Skeletal muscle cell (primary cell): ENCODE measurements at regions not wholly inside any gene's neighbourhood (a gene's known extent, or its start where the extent isn't known, plus 50 kb on each side); places are given as distances from the start of the nearest gene placed in this dataset.
"Not testable (repeated sequence)": the region's sequence is repeated elsewhere in the genome, so short reads cannot be mapped to it uniquely, and the experiment has no call there.

Experiments
- DNase-seq: peaks from one replicate; pipeline ENCODE4 v3.0.0-alpha.2; 2010; ENCODE audit warnings: low read depth
- H3K4me3 ChIP-seq: 2 replicates; pipeline ENCODE4 v1.5.1; 2011; ENCODE audit warnings: low read depth, mild to moderate bottlenecking, control low read depth, low read length, moderate library complexity

- no peak for DNase-seq
- H3K4me3 ChIP-seq = no peak overlapping the region
Measured at GRCh38 chr5:18457255-18457654, 823.0 kb downstream of the TAF11L14 start.

DNA sequence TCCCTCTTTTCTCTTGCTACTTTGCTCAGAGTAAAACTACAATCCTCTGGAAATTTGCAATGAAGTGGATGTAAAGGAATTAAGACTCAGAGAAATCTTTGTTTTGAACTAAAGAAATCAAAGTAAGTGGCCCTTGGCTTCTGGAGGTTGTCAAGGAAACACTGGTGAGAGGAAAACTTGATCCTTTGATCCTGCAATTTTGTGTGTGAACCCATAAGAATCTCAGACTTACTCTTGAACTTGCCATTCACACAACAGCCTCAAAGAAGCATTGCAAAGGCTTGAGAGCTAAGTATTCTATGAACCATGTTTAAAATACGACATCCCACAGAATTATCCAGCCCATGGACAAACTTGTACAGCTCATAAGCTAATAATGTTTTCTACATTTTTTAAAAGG, 827.5 kb downstream of the TAF11L14 start:
- DNase-seq = no peak
- H3K4me3 ChIP-seq = no peak overlapping the region

DNA sequence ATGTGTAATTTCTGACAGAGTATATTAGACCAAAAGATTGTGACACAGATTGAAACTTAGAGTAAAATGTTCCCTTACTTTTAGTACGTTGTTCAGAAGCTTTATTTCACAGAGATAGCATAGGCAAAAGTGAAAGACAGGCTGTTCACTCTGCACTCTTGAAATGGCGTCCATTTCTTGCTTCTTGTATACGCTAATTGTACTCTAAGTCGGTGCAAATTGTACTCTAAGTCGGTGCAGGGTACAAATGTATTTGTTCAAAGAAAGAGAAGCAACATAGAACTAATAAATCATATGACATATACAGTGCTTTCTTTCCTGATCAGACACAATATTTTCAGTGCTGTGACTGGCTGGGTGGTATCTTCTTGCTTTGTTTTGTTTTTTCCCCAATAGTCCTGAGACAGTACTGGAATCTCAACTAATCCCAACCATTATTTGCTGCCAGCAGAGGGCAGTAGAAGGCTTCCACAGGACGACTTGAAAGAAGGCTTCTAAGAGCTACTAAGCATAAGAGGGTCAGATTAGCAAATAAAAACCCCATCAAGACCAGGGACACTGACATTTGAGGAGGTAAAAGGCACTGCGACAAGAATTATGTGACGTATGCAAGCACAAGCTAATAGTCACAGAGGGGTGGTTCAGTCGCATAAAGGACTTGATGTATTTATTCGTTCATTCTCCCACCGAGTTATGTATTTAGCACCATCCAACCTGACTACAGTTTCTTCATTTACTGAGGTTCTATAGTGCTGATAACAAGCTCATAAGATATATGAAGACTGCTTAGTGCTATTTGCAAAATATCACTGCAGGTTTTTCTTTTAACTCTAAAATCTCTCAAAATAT, 831.8 kb downstream of the TAF11L14 start:
- DNase-seq = peak; percentile 15

GRCh38 chr5:18466731-18467130, 832.5 kb downstream of the TAF11L14 start:
- DNase-seq = no peak
- no peak overlapping the region for H3K4me3 ChIP-seq

More for the DNA sequence above, 831.8 kb downstream of the TAF11L14 start:
- no peak overlapping the region for H3K4me3 ChIP-seq

- not testable (repeated sequence) for DNase-seq, H3K4me3 ChIP-seq
Measured at GRCh38 chr5:18471791-18472190, 837.5 kb downstream of the TAF11L14 start.

GRCh38 chr5:18483451-18483850, 849.2 kb downstream of the TAF11L14 start:
- no peak overlapping the region for H3K4me3 ChIP-seq
- DNase-seq = no peak

GRCh38 chr5:18487928-18488480, 853.7 kb downstream of the TAF11L14 start:
- DNase-seq = no peak
- H3K4me3 ChIP-seq = no peak overlapping the region

- no peak for DNase-seq
- no peak overlapping the region for H3K4me3 ChIP-seq
Measured at GRCh38 chr5:18489703-18490102, 855.4 kb downstream of the TAF11L14 start.

GRCh38 chr5:18491349-18491748, 857.1 kb downstream of the TAF11L14 start:
- DNase-seq = no peak
- no peak overlapping the region for H3K4me3 ChIP-seq

GRCh38 chr5:18495157-18495556, 860.9 kb downstream of the TAF11L14 start:
- H3K4me3 ChIP-seq = no peak overlapping the region
- no peak for DNase-seq

GRCh38 chr5:18496041-18496440, 861.8 kb downstream of the TAF11L14 start:
- H3K4me3 ChIP-seq = no peak overlapping the region
- no peak for DNase-seq

- no peak overlapping the region for H3K4me3 ChIP-seq
- DNase-seq = no peak
Measured at GRCh38 chr5:18497089-18497488, 862.8 kb downstream of the TAF11L14 start.

- H3K4me3 ChIP-seq = no peak overlapping the region
- no peak for DNase-seq
Measured at GRCh38 chr5:18503797-18504328, 869.6 kb downstream of the TAF11L14 start.

DNA sequence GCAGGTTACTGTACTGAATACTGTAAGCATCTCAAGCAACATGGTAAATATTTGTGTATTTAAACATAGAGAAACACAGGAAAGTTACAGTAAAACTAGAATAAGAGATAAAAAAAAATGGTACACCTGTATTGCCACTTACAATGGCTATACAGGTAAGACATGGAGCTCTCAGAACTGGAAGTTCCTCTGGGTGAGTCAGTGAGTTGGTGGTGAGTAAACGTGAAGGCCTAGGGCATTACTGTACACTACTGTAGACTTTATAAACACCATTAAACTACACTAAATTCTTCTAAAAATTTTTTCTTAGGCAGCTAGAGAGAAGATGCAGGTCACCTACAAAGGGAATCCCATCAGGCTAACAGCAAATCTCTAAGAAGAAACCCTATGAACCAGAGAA, 872.9 kb downstream of the TAF11L14 start:
- no peak overlapping the region for H3K4me3 ChIP-seq
- DNase-seq = no peak

- DNase-seq = no peak
- no peak overlapping the region for H3K4me3 ChIP-seq
Measured at GRCh38 chr5:18517641-18518380, 883.6 kb downstream of the TAF11L14 start.

DNA sequence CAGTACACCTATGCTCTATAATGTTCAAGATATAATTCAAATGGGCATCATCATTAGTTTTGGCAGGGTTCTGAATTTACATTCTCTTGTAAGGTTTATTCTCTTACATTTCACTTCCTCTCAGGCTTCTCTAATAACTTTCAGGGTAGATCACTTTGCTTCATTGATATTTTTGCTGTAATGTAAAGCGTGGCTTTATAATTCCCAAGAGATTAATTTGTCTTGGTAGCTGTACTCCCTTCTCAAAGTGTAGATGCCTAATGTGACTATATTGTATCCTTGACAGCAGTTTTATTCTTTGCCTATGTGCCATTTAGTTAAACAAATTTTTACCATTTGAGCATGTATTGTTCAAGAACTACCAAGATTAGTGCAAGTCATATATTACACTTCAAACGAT, 889.1 kb downstream of the TAF11L14 start:
- no peak for DNase-seq
- no peak overlapping the region for H3K4me3 ChIP-seq

DNA sequence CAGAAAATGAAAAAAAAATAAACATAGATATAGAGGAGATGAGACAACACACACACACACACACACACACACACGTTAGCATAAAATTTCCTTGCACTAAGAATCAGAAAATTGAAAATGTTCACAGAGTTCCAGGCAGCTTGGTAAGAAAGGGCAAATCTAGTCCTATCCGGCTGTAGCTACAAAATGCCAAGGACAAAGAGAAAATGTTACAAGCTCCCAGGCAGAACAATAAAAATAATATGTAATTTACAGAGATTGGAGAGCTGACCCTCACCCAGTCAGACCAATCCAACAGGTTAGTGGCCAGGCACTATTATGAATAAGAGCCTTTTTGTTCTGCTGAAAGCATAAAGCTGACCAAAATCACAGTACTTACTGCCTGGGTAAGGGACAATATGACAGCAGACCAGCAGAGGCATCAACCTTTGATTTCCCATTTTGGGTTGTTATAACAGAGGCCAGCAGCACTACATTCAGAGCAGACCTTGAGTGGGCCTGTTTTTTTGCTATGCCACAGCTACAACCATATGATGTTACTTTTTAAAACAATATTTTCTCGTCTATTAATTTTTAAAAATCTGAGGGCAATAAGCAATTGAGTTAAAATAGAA, 892.6 kb downstream of the TAF11L14 start:
- DNase-seq = no peak
- no peak overlapping the region for H3K4me3 ChIP-seq

GRCh38 chr5:18533137-18533536, 898.9 kb downstream of the TAF11L14 start:
- no peak overlapping the region for H3K4me3 ChIP-seq

GRCh38 chr5:18534119-18534518, 899.9 kb downstream of the TAF11L14 start:
- DNase-seq = no peak
- no peak overlapping the region for H3K4me3 ChIP-seq

More at GRCh38 chr5:18533137-18533536, 898.9 kb downstream of the TAF11L14 start:
- no peak for DNase-seq

GRCh38 chr5:18535753-18536152, 901.5 kb downstream of the TAF11L14 start:
- H3K4me3 ChIP-seq, DNase-seq: not testable (repeated sequence)
